Activated CD8-positive, alpha-beta memory T cell treated with anti-CD3 and anti-CD28 coated beads, Interleukin-2, amount 50 U/mL, for 24 hours (primary cell): ENCODE measurements at regions not wholly inside any gene's neighbourhood (a gene's known extent, or its start where the extent isn't known, plus 50 kb on each side); places are given as distances from the start of the nearest gene placed in this dataset.
"Not testable (repeated sequence)": the region's sequence is repeated elsewhere in the genome, so short reads cannot be mapped to it uniquely, and the experiment has no call there.

ENCODE experiments used
- DNase-seq: peaks from one replicate; pipeline ENCODE4 v3.0.0-alpha.2; 2020; ENCODE audit errors: extremely low read depth

DNA sequence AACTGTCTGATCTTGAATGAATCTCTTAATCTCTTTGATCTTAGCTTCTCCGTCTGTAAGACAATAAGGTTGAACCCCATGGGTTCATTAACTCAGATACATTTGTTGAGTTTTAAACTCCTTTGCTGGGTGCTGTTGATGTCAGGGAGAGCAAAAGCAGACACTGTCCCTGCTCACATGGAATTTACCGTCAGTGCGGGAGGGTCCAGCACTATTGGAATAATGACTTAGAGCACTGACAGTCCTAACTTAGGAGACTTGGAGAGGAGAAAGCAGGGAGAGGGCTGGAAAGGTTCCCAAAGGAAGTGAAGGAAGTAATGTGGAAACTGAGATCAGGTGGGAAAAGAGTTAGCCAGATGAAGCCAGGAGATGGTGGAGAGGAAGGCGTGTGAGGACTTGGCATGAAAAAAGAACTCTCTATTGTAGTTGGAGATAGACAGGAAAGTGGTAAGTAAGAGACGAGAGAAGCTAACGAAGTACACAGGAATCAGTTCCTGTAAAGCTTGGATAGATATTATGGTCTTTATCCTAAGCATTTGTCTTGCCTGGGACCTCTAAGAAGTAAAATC lies 141.4 kb upstream of the SERTAD2 start:
- no peak for DNase-seq

GRCh38 chr2:64796926-64797325 lies 143.2 kb upstream of the SERTAD2 start:
- DNase-seq = no peak

- no peak for DNase-seq
Observed at GRCh38 chr2:64797881-64798575, 144.3 kb upstream of the SERTAD2 start.

DNA sequence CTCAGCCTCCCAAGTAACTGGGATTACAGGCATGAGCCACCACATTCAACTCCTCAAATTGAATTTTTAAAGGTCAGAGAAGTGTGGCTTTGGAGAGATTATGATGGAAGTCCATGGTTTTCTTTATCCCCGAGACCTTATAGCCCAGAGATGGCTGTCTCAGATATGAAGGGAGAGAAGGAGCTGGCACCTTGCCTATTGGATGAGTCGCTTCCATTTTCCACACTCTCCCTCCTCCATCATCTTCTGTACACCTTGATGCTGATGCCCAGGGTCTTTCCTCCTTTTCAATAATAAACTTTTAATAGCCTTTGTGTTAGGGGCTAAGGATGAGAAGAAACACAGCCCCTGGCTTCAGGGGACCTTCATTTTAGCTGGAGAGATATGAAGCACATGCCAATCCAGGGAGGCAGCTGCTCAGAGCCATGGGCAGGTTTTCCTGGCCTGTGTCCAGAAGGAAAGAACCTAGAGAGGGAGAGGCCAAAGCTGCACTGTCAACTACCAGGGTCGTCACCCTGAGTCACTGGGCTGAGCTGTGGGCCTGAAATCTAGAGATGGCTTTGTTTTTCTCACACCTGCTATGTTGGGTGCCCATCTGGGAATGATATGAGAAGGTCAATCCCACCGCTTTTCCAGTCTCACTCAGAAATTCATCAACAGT lies 146.0 kb upstream of the SERTAD2 start:
- DNase-seq = no peak

- no peak for DNase-seq
Observed at GRCh38 chr2:64803776-64804175, 150.1 kb upstream of the SERTAD2 start.

- DNase-seq = no peak
Observed at GRCh38 chr2:64804651-64805050, 150.9 kb upstream of the SERTAD2 start.

DNA sequence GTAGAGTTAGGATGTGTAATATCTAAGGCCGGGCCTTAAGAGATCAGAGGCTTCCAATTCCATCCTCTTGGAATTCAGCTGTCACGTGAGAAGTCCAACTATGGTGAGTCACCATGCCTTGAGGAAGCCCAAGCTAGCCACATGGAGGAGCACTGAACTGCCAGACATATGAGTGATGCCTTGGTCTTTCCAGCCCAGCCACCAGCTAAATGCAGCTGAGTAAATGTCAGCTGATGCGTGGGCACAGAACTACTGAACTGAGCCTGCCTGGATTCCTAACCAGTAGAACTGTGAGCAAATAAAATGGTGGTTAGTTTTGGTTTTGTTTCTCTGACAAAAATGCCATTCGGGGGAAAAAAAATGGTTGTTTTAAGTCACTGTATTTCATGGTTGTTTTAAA lies 153.7 kb upstream of the SERTAD2 start:
- no peak for DNase-seq

- DNase-seq = no peak
Observed at GRCh38 chr2:64808092-64808491, 154.4 kb upstream of the SERTAD2 start.

DNA sequence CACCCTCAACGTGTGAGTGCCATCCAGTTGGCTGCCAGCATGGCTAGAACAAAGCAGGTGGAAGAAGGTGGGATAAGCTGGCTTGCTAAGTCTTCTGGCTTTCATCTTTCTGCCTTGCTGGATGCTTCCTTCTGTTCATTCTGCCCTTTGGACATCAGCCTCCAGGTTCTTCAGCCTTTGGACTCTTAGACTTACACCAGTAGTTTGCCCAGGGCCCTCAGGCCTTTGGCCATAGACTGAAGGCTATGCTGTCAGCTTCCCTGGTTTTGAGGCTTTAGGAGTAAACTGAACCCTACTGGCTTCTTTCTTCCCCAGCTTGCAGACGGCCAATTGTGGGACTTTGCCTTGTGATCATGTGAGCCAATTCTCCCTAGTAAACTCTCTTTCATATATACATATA lies 155.0 kb upstream of the SERTAD2 start:
- DNase-seq = no peak

DNA sequence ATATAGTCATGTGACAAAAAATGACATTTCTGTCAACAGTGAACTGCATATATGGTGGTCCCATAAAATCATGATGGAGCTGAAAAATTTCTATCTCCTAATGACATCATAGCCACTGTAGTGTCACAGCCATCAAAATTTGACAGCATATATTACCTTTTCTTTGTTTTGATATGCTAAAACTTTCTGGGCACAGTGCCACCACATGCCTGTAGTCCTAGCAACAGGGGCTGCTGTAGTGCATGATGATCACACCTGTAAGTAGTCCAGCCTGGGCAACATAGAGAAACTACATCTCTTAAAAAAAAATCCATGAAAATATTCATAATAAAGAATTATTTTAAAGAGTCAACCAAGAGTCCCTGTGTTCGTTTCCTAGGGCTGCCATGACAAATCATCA lies 155.5 kb upstream of the SERTAD2 start:
- DNase-seq = no peak

- DNase-seq = no peak
Observed at GRCh38 chr2:64812285-64812684, 158.6 kb upstream of the SERTAD2 start.

DNA sequence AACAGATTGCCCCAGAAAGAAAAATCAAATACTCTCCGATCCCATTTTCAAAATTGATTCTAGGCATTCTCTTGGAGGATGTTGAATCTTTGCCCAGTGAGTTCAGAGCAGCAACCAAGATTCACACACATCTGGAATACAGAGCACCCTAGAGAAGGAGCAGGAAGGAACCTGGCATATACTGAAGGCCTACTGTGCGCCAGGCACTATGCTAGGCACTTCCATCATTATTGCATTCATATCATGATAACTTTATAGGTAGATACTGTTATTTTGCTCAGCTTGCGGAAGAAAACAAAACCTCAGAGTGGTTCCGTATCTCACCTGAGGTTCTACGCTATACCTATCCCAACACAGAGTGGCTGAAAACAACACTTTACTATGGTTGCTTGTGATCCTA lies 160.3 kb upstream of the SERTAD2 start:
- DNase-seq = no peak

DNA sequence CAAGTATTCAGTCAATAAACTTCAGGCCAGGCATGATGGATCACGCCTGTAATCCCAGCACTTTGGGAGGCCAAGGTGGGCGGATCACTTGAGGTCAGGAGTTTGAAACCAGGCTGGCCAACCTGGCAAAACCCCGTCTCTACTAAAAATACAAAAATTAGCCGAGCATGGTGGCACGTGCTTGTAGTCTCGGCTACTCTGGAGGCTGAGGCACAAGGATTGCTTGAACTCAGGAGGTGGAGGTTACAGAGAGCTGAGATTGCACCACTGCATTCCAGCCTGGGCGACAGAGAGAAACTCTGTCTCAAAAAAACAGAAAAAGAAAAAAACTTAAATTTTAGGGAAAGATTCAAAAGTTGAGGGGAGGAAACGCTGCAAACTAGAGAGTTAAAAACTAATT lies 162.8 kb upstream of the SERTAD2 start:
- DNase-seq = not testable (repeated sequence)

GRCh38 chr2:64817453-64817852 lies 163.7 kb upstream of the SERTAD2 start:
- no peak for DNase-seq

- no peak for DNase-seq
Observed at GRCh38 chr2:64818664-64819060, 164.9 kb upstream of the SERTAD2 start.

DNA sequence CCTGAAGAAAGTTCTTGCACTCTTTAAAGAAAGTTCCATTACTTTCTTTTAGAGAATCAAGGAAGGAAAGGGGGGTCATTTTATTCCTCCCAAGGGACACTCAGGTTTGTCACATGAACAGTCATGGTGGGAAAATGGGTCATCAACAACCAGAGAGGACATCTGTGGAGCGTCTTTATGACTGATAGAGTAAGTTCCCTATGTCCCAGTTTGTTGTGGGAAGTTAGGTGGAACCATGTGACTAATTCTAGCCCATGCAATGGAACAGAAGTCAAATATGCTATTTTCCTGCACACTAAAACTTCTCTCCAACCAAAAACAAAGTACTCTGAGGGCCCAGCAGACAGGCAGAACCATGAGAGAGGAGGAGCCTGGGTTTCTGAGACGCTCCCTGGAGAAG lies 165.6 kb upstream of the SERTAD2 start:
- no peak for DNase-seq

DNA sequence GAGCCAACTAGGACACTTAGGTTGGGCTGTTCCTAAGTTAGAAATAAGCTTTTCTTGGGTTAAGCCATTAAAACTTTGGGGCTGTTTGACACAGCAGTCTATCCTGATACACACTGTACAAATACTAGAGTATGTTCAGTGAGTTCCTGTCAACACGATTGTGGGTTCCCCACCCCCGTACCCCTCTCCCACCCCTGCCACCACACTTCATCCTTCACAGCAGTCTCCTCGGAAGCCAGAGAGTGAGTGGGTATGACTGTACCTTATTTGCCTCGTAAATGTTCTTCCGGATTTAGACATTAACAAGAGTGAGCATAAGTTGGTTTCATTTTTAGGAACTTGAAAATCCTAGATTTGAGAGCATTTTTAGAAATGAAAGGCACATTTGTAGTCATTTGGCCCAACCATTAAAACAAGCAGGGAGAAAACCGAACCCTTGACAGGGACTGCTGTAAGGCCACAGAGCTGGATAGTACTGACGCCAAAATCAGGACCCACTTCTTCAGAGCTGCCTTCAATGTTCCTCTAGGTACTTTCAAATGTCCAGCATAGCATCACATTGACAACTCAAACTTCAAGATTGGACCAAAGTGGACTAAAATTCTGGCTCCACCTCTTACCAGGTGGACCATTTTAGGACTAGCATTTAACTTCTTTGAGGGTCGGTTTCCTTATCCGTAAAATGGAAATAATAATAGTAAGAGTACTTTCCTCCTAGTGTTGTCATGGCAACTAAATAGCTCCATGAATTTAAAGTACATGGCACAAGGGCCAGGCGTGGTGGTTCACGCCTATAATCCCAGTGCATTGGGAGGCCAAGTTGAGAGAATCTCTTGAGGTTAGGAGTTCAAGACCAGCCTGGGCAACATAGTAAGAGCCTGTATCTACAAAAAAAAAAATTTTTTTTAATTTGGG lies 166.3 kb upstream of the SERTAD2 start:
- DNase-seq = peak; percentile 17

DNA sequence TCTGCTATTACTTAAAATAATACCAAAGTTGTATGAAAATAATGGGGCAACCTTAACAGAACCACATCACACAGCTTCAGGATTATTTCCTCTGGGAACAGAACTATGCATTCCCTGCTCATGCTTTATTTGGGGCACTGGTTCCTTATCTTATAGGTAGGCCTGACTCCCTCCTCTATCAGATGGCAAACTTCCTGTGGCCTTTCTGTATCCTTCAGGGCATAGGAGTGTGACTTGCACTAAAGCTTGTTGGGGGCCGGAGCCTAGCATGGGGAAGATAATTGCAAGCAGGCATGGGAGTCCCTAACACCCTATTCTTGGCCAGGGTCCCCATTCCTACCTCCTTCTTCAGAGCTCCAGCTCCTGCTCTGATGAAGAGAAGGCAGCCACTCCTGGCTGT lies 167.2 kb upstream of the SERTAD2 start:
- DNase-seq = no peak

- no peak for DNase-seq
Observed at GRCh38 chr2:64823794-64824193, 165.4 kb upstream of the SLC1A4 start.

- DNase-seq = no peak
Observed at GRCh38 chr2:64825831-64826491, 163.2 kb upstream of the SLC1A4 start.

GRCh38 chr2:64826703-64827102 lies 162.5 kb upstream of the SLC1A4 start:
- no peak for DNase-seq

DNA sequence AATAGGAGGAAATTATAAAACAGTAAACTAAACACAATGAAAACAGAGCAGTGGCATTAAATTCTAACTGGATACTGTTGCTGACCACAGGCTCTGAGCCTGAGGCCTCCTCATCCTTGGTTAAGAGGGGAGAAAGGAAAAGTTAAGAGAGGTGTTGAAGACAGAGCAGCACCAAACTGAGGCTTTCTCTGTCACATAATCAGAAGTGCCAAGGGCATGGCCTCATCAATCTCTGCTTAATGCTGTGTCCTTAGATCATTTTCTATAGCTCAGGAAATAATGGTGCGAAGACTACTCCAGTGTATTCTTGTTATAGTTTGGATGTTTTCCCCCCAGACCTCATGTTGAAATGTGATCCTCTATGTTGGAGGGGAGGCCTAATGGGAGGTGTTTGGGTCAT lies 160.9 kb upstream of the SLC1A4 start:
- DNase-seq = no peak
